ENCODE measurements at regions not wholly inside any gene's neighbourhood (a gene's known extent, or its start where the extent isn't known, plus 50 kb on each side); places are given as distances from the start of the nearest gene placed in this dataset.

DNA sequence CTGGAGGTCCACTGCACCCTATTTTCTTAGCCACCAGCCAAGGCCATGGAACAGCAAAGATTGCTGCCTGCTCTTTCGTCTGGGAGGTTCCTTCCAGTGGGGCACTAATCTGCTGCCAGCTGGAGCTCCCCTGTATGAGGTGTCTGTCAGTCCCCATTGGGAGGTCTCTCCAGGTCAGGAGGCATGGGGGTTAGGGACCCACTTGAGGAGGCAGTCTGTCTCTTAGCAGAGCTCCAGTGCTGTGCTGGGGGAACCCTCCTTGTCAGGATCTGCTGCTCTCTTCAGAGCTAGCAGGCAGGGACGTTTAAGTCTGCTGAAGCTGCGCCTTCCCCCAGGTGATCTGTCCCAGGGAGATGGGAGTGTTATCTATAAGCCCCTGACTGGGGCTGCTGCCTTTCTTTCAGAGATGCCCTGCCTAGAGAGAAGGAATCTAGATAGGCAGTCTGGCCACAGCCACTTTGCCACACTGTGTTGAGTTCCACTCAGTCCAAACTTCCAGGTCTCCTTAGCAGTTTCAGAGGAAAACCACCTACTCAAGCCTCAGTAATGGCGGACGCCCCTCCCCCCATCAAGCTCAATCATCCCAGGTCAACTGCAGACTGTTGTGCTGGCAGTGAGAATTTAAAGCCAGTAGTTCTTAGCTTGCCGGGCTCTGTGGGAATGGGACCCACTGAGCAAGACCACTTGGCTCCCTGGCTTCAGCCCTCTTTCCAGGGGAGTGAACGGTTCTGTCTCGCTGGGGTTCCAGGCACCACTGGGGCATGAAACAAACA is 317.7 kb downstream of the LRRC70 start:
- H3K4me3 ChIP-seq = no peak overlapping the region
- no peak for DNase-seq (ENCODE audit: low read depth, low spot score)
- no peak for FAIRE-seq
- ChIA-PET RAD21 (ENCODE audit: unreplicated experiment) (no interaction called here), SMC1A (ENCODE audit: uncharacterized antibody, unreplicated experiment) (no interaction called here), CTCF (no interaction called here), POLR2A (no interaction called here)
- BruUV-seq (replicated peaks) = no TSS peak
- 22% methylated on average over 8 of the region's 8 CpGs for WGBS (ENCODE audit: insufficient coverage, insufficient replicate concordance, low lambda C conversion rate, missing lambda C conversion rate)
- no peaks in the 10 kb centered on the region for H3K36me3 ChIP-seq (ENCODE audit: control insufficient read depth in 2 of 2, insufficient read depth in 2 of 2, low read length in 1 of 2)
- intact Hi-C loops (cut with micrococcal nuclease; ENCODE audit: unreplicated experiment) (no loop called here), in situ Hi-C loops (cut with MboI) (no loop called here)
- no peaks in the 10 kb centered on the region for H3K79me2 ChIP-seq (ENCODE audit: control insufficient read depth, insufficient read depth, low read length)
- no peak overlapping the region for H3K9ac ChIP-seq (ENCODE audit: control insufficient read depth, insufficient read depth, low read length)
- no peak for TF ChIP-seq ZNF622 (IDR thresholded peaks at IDR 0.05)
- no peak for TF ChIP-seq CREM (IDR thresholded peaks at IDR 0.05; ENCODE audit: low read depth)
- no peak for TF ChIP-seq SREBF1 (IDR thresholded peaks at IDR 0.05; ENCODE audit: low read length)
- TF ChIP-seq SRF (IDR thresholded peaks at IDR 0.05; ENCODE audit: low read depth in 2 of 2, low read length in 2 of 2) = no peak
- no peak for TF ChIP-seq BHLHE40 (IDR thresholded peaks at IDR 0.05; ENCODE audit: borderline replicate concordance in 1 of 2, low read depth in 2 of 2, low read length in 1 of 2)
- TF ChIP-seq CBX5 (IDR thresholded peaks at IDR 0.05; ENCODE audit: low read depth) = no peak
- TF ChIP-seq, protein P1, sequence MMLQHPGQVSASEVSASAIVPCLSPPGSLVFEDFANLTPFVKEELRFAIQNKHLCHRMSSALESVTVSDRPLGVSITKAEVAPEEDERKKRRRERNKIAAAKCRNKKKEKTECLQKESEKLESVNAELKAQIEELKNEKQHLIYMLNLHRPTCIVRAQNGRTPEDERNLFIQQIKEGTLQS (IDR thresholded peaks at IDR 0.05; ENCODE audit: borderline replicate concordance, extremely low read depth, low read depth, low read length) = no peak
- TF ChIP-seq, protein P2, sequence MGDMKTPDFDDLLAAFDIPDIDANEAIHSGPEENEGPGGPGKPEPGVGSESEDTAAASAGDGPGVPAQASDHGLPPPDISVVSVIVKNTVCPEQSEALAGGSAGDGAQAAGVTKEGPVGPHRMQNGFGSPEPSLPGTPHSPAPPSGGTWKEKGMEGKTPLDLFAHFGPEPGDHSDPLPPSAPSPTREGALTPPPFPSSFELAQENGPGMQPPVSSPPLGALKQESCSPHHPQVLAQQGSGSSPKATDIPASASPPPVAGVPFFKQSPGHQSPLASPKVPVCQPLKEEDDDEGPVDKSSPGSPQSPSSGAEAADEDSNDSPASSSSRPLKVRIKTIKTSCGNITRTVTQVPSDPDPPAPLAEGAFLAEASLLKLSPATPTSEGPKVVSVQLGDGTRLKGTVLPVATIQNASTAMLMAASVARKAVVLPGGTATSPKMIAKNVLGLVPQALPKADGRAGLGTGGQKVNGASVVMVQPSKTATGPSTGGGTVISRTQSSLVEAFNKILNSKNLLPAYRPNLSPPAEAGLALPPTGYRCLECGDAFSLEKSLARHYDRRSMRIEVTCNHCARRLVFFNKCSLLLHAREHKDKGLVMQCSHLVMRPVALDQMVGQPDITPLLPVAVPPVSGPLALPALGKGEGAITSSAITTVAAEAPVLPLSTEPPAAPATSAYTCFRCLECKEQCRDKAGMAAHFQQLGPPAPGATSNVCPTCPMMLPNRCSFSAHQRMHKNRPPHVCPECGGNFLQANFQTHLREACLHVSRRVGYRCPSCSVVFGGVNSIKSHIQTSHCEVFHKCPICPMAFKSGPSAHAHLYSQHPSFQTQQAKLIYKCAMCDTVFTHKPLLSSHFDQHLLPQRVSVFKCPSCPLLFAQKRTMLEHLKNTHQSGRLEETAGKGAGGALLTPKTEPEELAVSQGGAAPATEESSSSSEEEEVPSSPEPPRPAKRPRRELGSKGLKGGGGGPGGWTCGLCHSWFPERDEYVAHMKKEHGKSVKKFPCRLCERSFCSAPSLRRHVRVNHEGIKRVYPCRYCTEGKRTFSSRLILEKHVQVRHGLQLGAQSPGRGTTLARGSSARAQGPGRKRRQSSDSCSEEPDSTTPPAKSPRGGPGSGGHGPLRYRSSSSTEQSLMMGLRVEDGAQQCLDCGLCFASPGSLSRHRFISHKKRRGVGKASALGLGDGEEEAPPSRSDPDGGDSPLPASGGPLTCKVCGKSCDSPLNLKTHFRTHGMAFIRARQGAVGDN (IDR thresholded peaks at IDR 0.05) = no peak
- TF ChIP-seq PML (IDR thresholded peaks at IDR 0.05; ENCODE audit: low read length) = no peak
- no peak overlapping the region for H2AFZ ChIP-seq (ENCODE audit: control insufficient read depth, low read depth, low read length)
- H3K4me2 ChIP-seq (ENCODE audit: control insufficient read depth, insufficient read depth) = no peak overlapping the region
- no peaks in the 10 kb centered on the region for H4K20me1 ChIP-seq (ENCODE audit: control insufficient read depth, insufficient read depth)
- ATAC-seq = no peak
- no peaks in the 10 kb centered on the region for H3K4me1 ChIP-seq (ENCODE audit: control insufficient read depth, insufficient read depth, low read length)
- H3K27me3 ChIP-seq (replicated peaks in 1 of 2; ENCODE audit: control insufficient read depth in 2 of 2, insufficient read depth in 2 of 2, low read length in 1 of 2) = no peaks in the 10 kb centered on the region
- no peak overlapping the region for H3K27ac ChIP-seq (ENCODE audit: control insufficient read depth, insufficient read depth)
- H3K9me3 ChIP-seq (replicated peaks; ENCODE audit: control insufficient read depth, insufficient read depth, low read length) = no peaks in the 10 kb centered on the region

All from GM12878 (cell line).